ENCODE measurements at regions not wholly inside any gene's neighbourhood (a gene's known extent, or its start where the extent isn't known, plus 50 kb on each side); places are given as distances from the start of the nearest gene placed in this dataset.

DNA sequence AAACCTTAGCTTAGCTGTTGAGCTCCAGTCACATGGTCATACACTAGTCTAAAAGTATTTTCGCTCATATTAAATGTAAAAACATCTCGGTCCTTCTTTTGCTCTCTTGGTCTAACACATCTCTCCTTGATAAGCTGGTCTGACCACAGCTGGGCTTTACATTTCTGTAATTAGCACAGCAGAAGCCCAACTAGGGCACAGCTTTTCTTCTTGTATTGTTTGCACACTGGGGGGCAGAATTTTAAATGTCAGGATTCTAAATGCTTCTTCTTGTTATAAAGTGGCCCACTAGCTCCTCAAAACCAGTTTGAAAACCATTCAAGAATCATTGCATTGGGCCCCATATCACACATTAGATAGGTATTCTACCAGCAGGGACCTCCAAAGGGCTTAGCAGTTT, 289.1 kb upstream of the PKN2 start:
- DNase-seq (ENCODE audit: low spot score): no peak

DNA sequence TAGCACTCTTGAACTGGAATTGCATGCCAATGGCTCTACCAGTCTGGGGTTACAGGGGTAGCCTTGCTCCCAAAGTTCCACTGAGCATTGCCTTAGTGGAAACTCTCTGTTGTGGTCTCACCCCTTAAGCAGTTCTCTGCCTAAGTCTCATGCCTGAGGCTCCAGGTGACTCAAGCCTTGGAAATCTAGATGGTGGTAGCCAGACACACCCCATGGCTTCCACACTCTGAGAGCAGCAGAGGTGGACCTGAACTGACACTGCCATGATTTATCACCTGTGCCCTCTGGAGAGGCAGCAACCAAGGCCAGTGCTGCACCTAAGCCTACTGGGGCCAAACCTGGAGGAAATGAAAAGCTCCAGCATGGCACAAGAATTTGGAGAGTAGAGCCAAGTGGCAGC, 285.7 kb upstream of the PKN2 start:
- DNase-seq (ENCODE audit: low spot score): no peak

DNA sequence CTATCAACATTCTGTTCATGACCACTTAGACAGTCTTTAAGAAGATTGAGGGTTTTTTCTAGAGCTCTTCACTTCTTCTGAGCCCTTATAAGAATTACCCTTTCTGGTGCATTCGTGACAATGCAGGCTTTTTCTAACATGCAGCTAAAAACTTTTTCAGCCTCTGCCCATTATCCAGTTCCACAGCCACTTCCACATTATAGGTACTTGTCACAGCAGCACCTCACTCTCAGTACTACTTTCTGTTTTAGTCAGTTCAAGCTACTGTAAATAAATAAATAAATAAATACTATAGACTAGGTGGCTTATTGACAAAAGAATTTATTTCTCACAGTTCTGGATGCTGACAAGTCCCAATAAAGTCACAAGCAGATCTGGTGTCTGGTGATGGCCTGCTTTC, 284.4 kb upstream of the PKN2 start:
- no peak for DNase-seq (ENCODE audit: low spot score)

DNA sequence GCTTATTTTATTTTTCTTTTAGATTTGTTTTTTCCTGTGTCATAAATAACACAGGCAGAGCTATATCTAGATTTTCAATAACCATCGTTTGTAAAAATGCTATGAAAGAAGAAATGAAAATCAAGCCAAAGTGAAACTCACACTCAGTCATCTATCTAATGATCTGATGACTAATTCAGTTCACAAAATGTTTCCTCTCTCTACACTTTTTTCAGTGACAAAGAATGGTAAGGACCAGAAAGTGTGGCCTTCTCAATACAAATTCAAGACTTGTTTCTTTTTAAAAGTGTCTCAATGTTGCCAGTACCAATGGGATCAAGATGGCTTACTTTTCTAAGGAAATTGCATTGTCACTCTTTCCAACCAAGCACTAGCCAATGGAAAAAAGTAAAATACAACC, 282.8 kb upstream of the PKN2 start:
- DNase-seq (ENCODE audit: low spot score): no peak

DNA sequence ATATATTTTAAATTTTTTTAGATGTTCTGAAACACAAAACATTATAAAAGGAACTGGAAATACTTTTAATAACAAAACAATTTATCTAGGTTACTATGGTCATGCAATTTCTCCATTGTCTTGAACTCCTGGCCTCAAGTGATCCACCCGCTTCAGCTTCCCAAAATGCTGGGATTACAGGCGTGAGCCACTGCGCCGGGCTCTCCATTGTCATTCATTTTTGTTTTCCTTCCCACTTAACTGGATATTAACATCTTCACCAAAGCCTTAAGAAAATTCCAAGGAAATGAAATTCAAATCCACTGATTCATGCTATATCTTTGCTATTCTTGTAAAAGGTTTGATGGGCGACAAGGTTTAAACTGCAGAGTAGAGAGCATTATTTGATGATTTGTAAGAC, 279.5 kb upstream of the PKN2 start:
- no peak for DNase-seq (ENCODE audit: low spot score)

DNA sequence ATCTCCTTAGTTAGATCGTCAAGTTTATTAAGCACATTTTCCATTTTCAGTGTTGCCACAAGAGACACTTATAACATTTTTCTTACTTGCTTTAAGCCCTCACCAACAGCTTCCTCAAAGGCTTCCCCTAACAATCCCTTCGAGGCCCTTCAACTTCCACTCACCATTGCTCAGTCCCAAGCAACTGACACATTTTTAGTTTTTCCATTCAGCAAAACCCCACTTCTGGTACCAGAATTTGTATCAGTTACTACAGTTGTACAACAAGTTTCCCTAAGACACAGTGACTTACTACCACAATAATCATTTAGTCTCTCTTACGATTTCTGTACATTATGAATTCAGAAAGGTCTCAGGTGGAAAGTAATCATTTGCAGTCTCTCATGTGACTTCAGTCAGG, 276.8 kb upstream of the PKN2 start:
- no peak for DNase-seq (ENCODE audit: low spot score)

DNA sequence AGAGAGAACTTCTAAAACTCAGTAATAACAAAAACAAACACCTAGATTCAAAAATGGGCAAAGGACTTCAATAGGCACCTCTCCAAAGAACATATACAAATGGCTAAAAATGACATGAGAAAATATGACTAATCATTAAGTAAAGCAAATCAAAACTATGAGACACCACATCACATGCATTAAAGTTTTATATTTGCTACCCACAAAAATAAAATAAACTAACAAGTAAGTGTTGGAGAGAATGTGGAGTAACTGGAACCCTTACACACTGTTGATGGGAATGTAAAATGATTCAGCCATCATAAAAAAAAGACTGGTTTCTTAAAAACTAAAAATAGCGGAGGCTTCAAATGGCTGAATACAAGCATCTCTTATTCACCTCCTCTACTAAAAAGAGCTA, 262.1 kb upstream of the PKN2 start:
- DNase-seq (ENCODE audit: low spot score): no peak

DNA sequence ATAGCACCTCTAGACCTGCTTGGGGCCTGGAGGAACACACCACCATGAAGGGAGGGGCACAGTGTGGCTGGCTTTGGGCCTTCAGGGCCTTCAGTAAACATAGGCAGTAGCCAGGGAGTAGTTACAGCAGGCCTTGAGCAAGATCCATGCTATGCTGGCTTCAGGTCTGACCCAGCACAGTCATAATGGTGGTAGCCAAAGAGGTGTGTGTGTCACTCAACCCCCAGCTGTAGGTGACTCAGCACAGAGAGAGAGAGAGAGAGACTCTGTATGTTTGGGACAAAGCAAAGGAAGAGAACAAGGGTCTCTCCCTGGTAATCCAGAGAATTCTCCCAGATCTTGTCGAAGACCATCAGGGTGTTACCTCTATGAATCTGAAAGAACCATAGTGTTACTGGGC, 250.5 kb upstream of the PKN2 start:
- no peak for DNase-seq (ENCODE audit: low spot score)

DNA sequence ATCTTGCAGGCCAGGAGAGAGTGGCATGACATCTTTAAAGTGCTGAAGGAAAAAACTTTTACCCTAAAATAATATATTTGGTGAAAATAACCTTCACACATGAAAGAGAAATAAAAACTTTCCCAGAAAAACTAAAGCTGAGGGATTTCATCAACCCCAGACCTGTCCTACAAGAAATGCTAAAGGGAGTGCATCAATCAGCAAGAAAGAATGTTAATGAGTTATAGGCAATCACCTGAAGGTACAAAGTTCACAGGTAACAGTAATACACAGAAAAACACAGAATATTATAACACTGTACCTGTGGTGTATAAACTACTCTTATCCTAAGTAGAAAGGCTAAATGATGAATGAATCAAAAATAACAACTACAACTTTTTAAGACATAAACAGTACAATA, 249.2 kb upstream of the PKN2 start:
- DNase-seq (ENCODE audit: low spot score): no peak

DNA sequence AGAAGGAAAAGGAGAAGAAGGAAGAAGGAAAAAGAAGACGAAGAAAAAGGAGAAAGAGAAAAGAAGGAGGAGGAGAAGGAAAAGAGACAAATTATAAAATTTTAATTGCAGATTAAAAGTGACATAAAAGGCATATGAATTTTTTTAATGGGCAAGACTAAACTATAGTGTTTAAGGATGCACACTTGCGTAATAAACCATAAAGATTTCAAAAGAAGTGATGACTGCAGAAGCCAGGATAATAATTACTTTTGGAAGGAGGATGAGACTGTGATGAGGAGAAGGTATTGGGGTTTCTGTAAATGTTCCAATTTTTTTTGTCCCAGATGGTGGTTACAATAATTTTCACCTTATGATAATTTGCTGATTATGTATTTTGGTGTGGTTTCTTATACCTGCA, 243.1 kb upstream of the PKN2 start:
- DNase-seq (ENCODE audit: low spot score): no peak

DNA sequence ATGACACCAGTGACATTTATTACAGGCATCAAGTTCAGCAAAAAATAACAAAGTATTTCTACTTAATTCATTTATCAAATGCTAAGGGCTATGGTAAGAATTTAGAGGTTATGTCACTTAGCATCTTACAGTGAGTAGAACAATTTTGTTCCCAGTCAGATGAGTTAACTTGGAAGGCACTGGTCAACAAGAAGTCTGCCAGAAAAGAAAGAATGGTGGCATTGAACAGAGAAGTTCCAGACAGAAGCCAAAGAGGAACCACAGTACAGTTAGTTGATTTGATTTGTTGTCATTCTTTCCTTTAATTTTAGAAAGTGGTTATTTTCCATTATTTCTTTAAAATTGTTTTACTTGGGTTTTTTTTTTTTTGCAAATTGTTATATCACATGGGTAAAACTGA, 232.2 kb upstream of the PKN2 start:
- DNase-seq (ENCODE audit: low spot score): no peak

DNA sequence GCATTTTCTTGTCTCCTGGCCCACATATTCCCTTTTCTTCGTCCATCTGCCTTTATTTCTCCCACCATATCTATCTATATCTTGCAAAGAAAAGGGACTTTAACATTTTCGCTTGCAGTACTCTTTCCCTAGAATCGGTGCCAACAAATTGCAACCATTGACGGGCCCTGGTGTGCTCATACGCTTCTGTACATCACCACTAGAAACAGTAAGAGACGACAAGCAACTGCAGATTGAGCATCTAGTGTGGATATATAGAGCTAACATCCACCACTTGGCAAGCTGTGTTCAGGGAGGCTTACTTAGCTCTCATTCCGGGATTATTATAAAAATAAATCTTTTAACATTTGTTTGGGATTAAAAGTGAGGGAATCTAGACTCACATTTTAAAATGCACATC, 230.8 kb upstream of the PKN2 start:
- DNase-seq (ENCODE audit: low spot score): no peak

DNA sequence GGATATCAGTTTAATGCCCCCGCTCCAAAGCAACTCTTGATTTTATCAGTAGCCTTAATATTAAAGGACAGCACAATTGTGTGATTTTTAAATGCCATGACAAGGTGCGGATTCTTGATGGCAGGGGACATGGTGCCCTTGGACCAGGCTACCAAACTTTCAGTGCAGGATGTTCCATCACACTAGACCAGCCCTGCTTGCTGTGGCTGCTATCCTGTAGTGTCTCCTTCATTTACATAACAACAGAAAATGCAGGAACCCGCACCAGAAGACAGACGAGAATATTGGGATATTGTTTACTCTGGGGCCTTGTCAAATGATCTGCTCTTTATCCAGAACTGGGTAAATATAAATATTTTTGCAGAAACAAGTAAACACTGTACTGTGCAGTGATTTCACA, 229.3 kb upstream of the PKN2 start:
- no peak for DNase-seq (ENCODE audit: low spot score)

DNA sequence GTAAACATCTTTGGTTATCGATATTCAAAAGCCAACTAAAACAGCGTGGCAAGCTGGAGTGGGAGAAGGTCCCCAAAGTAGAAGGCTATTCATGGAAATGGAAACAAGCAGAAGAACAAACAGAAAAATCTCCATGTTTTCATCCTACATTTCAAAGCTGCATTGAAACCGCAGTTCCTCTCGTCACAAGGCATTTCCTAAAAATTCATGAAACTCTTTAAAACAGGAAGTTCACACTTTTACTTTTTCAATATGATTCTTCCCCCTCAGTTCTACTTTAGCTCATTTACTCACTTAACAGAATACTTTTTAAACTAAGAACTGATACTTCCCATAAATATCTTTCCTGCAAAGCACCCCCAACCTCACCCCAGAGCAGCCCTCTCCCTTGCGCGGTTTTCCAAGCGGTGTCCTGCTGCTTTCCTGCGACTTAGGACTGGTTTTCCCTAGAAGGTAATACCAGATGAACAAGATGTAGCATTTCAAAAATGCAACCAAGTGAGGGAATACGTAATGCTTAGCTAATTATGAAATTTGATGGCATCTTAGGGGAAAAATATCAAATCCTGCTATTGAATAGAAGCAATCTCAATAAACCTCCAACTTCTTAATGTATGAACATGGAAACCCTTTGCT, 228.3 kb upstream of the PKN2 start:
- DNase-seq (ENCODE audit: low spot score): no peak

DNA sequence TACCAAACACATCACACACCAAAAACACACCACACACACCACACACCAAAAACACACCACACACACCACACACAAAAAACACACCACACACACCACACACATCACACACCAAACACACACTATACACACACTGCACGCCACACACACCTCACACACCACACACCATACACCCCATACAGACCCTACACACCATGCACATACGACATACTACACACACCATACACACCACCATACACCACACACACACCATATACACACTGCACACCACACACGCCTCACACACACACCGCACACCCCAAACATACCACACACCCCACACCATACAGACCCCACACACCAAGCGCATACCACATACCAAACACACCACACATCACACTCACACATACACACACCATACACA, 226.9 kb upstream of the PKN2 start:
- no peak for DNase-seq (ENCODE audit: low spot score)

DNA sequence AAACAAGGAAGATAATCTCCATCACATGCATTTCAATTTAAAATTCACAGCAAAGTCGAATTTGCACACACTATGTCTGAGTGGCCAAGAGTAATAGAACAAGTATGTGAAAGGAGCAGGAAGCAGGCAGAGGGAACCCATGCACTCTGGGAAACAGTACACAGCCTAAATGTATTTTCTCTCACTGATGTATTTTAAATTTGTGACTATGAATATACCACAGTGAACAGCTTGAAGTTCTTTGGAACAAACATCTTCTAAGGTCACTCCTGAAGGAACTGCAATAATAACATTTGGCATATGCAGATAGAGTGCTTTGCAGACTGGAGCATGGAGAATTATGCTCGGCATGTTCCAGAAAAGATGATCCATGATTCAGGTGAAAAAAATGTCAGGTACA, 223.1 kb upstream of the PKN2 start:
- DNase-seq (ENCODE audit: low spot score): no peak

DNA sequence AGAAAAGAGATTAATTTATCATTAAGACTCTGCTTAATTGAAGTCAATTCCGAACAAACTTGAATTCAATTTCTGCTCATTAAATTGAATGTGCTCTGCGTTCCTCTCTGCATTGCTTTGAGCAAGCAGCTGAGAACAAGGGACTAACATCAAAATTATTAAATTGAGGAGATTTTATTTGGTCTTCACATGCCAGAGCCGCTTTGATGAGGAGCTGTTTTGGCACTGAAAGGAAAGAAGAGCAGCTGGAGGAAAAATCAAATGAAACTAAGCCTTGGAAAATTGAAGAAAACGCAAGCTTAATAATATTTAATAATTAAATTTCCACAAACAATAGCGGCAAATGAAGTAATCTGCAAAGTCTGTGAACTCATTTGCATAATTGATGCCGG, 222.0 kb upstream of the PKN2 start:
- no peak for DNase-seq (ENCODE audit: low spot score)

DNA sequence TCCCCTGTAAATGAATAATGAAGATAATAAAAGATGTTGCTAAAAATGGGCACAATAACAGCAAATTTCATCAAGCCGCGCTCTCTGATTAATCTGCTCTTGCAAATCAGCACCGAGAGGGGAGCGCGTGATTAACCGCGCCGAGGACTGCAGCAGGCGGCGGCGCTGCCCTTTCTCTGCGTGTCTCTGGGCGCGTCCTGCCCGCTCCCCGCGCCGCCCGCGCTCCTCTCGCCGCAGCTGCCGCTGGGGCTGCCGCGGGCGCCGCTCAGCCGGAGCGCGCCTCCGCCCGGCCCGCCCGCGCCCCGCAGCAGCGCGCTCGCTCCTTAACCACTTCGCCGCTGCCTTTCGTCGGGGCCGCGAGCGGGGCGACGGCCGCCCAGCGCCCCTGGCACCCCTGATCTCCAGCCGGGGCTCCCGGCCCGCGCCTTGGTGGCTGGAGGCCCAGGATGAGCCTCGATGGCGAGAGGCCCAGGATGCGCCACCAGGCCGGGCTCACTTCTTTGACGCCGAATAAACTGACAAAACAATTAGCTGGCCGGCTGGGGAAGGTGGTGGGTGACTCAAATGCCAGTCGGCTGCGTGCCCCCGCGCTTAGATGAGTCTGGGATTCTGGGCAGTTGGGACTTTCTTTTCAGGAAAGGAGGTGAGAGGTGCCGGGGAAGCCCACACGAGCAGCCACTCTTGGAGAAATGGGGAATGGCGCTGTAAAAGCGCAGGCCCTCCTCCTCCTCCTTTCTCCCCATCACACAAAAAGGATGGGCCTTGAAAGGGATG, 221.4 kb upstream of the PKN2 start:
- peak; percentile 42 for DNase-seq (ENCODE audit: low spot score)

DNA sequence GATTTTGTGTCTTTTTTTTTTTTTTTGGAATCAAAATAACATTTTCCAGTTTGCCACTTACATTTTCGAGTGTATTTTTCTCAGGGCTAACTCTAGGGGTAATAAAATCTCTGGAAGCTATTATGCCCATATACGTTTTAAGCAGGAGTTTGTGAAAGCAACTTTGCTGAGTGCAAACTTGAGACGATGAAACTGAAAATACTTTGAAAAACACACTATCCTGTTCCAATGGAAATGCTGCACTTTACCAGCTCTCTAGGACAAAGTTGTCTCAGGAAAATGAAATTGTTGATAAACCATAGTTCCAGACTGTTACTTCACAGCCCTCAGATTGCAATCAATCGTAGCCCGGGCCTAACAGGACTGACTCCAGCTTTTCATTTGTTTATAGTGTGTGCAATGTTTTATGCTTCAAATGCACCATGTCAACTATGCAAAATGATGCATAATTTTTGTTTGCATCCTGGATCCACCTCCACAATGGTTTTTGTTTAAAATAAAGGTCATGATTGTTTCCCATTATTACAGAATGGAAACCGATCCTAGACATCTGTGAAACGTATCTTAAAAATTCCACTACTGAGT, 220.6 kb upstream of the PKN2 start:
- DNase-seq (ENCODE audit: low spot score): no peak

DNA sequence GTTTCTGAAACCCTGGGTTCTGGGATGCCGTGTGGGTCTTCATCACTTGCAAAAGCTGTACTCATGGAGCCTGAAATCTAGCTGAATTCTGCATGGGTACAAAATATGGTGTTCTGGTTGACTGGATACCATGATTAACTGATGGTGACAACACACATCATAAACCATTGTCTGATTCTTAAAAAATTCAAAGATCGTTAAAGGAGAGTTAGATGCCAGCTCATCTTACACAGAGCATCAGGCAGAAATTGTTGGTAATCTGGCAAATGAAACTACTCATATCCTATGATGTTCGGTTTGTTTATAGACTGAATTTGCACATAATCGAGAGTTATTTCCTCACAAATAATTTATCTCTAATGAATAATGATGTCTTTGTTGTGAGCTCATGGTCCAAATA, 218.1 kb upstream of the PKN2 start:
- DNase-seq (ENCODE audit: low spot score): no peak

DNA sequence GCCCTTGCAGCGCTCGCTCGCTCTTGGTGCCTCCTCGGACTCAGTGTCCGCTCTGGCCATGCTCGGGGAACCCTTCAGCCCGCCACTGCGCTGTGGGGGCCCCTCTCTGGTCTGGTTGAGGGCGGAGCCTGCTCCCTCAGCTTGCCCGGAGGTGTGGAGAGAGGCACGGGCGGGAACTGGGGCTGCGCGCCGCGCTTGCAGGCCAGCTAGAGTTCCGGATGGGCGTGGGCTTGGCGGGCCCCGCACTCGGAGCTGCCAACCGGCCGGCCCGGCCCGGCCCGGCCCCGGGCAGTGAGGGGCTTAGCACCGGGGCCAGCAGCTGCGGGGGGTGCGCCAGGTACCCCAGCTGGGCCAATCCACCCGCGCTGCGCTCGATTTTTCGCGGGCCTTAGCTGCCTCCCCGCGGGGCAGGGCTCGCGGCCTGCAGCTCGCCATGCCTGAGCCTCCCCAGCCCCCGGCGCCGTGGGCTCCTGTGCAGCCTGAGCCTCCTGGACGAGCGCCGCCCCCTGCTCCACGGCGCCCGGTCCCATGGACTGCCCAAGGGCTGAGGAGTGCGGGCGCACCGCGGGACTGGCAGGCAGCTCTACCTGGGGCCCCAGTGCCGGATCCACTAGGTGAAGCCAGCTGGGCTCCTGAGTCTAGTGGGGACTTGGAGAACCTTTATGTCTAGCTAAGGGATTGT, 217.0 kb upstream of the PKN2 start:
- DNase-seq (ENCODE audit: low spot score): no peak

DNA sequence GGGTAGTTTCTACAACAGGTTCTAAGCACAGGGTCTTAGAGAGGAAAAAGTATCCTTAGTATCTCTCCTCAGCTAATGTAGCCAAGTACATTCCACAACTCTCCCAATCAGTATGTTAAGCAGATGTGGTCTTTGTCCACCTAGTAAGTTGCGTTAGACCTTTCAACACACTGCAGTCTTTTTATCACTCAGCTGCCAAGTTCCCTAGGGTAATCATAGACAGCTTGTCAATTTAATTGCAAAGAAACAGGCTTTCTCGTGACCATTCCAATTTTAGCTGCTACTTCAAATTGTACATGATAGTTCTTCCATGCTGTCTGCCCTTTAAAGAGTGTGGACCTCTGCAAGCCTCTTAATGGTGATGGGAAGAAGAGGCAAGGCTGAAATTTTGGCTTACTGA, 211.8 kb upstream of the PKN2 start:
- DNase-seq (ENCODE audit: low spot score): no peak

DNA sequence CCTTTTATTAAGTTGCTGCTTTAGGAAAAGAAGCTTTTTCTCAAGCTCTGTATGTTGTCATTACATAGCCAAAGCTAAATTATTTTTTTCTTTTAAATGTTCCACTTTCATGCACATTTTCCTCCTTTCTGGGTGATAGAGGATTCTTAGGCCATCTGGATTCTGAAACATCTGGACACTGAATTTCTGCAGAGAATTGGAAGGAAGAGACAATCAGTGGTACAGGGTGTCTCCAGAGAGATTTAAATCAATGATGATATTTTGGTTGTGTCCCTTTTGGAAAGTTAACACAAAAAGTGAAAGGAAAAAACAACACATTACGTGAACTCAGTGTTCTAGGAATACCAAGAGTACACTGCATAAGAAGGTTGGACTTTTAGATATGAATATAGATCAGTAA, 211.4 kb upstream of the PKN2 start:
- no peak for DNase-seq (ENCODE audit: low spot score)
